Adrenal gland (tissue), 5 donors: ENCODE measurements at regions not wholly inside any gene's neighbourhood (a gene's known extent, or its start where the extent isn't known, plus 50 kb on each side); places are given as distances from the start of the nearest gene placed in this dataset.

Experiments
- CTCF ChIP-seq, 6 experiments: fragments of 450-650 bp in 4 of 6; fragments of 200-600 bp in 2 of 6; sonication (generic) in 1 of 6; IDR thresholded peaks; 1 replicate in 5 of 6; 2 replicates in 1 of 6; pipeline versions ENCODE4 v1.5.1 to v1.8.0; 2016 to 2021; ENCODE audit warnings: antibody characterized with exemption in 6 of 6, mild to moderate bottlenecking in 2 of 6, moderate library complexity in 1 of 6
- POLR2A ChIP-seq, 2 donors: fragments of 450-650 bp; IDR thresholded peaks; one replicate each; pipeline ENCODE4 v1.6.1; 2017; ENCODE audit warnings: antibody characterized with exemption in 2 of 2, mild to moderate bottlenecking in 2 of 2, moderate library complexity in 1 of 2
- donor health status: DM: no; HTN: no; CAD: no.

GRCh38 chr21:38887062-38887686 is 81.4 kb downstream of the ETS2 start:
- no peak for TF ChIP-seq CTCF (IDR thresholded peaks at IDR 0.05)
- no peak for TF ChIP-seq POLR2A (IDR thresholded peaks at IDR 0.05)
